PC-9 (cell line): ENCODE measurements at regions not wholly inside any gene's neighbourhood (a gene's known extent, or its start where the extent isn't known, plus 50 kb on each side); places are given as distances from the start of the nearest gene placed in this dataset.

ENCODE experiments used
- BruUV-seq: library from RNA; stranded (reverse); fragments of 400-500 nt; replicated peaks from 2 replicates; lab custom pipeline; 2021; lab: Mats Ljungman, UMichigan
- CTCF ChIA-PET: fragments of 300-600 bp; sonication (Branson Sonifier 250); formaldehyde crosslinking; loops from one replicate; lab custom pipeline; 2022; ENCODE audit warnings: antibody characterized with exemption; lab: Charles Lee
- POLR2A ChIA-PET: fragments of 300-600 bp; sonication (Branson Sonifier 250); formaldehyde crosslinking; loops from one replicate; lab custom pipeline; 2022; ENCODE audit warnings: antibody characterized with exemption; ENCODE audit not compliant: unreplicated experiment; lab: Charles Lee
- DNase-seq, 2 experiments: peaks; one replicate each; pipeline versions ENCODE4 v3.0.0 to v3.0.0-alpha.2; 2015 to 2022; ENCODE audit warnings: mixed read lengths in 1 of 2
- H2AFZ ChIP-seq: fragments of 200-600 bp; sonication (generic); 2 replicates; pipeline ENCODE4 v1.8.1; 2017; ENCODE audit warnings: antibody characterized with exemption
- H3F3A ChIP-seq: fragments of 200-600 bp; sonication (generic); 2 replicates; pipeline ENCODE4 v1.8.1; 2017; ENCODE audit warnings: antibody characterized with exemption, mild to moderate bottlenecking, low read depth; ENCODE audit not compliant: insufficient read depth
- H3K27ac ChIP-seq: fragments of 200-600 bp; sonication (generic); 2 replicates; pipeline ENCODE4 v1.6.1; 2016; ENCODE audit warnings: mixed run types
- H3K27me3 ChIP-seq: fragments of 200-600 bp; sonication (generic); 2 replicates; pipeline ENCODE4 v1.6.1; 2016; ENCODE audit warnings: low read depth, mixed run types; ENCODE audit not compliant: insufficient read depth
- H3K36me3 ChIP-seq: fragments of 200-600 bp; sonication (generic); 2 replicates; pipeline ENCODE4 v1.6.1; 2016; ENCODE audit warnings: low read depth, mixed run types
- H3K4me1 ChIP-seq: fragments of 200-600 bp; sonication (generic); replicated peaks from 2 replicates; pipeline ENCODE4 v1.6.1; 2016; ENCODE audit warnings: mixed run types; ENCODE audit not compliant: insufficient read depth
- H3K4me2 ChIP-seq: fragments of 200-600 bp; sonication (generic); 2 replicates; pipeline ENCODE4 v1.6.1; 2017; ENCODE audit warnings: mixed run types
- H3K4me3 ChIP-seq: fragments of 200-600 bp; sonication (generic); 2 replicates; pipeline ENCODE4 v1.6.1; 2016; ENCODE audit warnings: mixed run types
- H3K79me2 ChIP-seq: fragments of 200-600 bp; sonication (generic); 2 replicates; pipeline ENCODE4 v1.6.1; 2017; ENCODE audit warnings: low read depth, mixed run types
- H3K9me2 ChIP-seq: fragments of 200-600 bp; sonication (generic); 2 replicates; pipeline ENCODE4 v1.8.1; 2017; ENCODE audit warnings: mild to moderate bottlenecking; ENCODE audit not compliant: insufficient read depth
- H3K9me3 ChIP-seq: fragments of 200-600 bp; sonication (generic); 2 replicates; pipeline ENCODE4 v1.8.1; 2016; ENCODE audit warnings: low read depth; ENCODE audit not compliant: insufficient read depth
- H4K20me1 ChIP-seq: fragments of 200-600 bp; sonication (generic); 2 replicates; pipeline ENCODE4 v1.8.1; 2017; ENCODE audit not compliant: insufficient read depth
- CTCF ChIP-seq: fragments of 200-600 bp; sonication (generic); conservative IDR thresholded peaks from 2 replicates; pipeline ENCODE4 v1.6.1; 2017; ENCODE audit warnings: mixed run types, antibody characterized with exemption, mild to moderate bottlenecking, moderate library complexity
- EZH2 ChIP-seq: fragments of 200-600 bp; sonication (generic); IDR thresholded peaks from 2 replicates; pipeline ENCODE4 v1.8.0; 2017; ENCODE audit warnings: antibody characterized with exemption, low read depth
- intact Hi-C: fragments of 100-400 bp; cut with micrococcal nuclease; formaldehyde crosslinking; loops from one replicate; pipeline ENCODE4 v1.10.0; 2022; ENCODE audit not compliant: unreplicated experiment

- Histone ChIP-seq H3K27me3 (no peaks in the 10 kb centered on the region), H2AFZ (peak overlapping the region; percentile 36; the same call in 1 of the 2 replicates), H3K27ac (no peak overlapping the region), H3K4me1 (no peaks in the 10 kb centered on the region), H4K20me1 (no peaks in the 10 kb centered on the region), H3K9me3 (no peaks in the 10 kb centered on the region), H3F3A (no peaks in the 10 kb centered on the region), H3K4me3 (no peak overlapping the region), H3K9me2 (peaks cover 4% of the 10 kb centered on the region; the same call in 1 of the 2 replicates), H3K4me2 (no peak overlapping the region), H3K36me3 (no peaks in the 10 kb centered on the region), H3K79me2 (no peaks in the 10 kb centered on the region)
- intact Hi-C loops, result loop anchor here (5.0 kb wide), 1 partner anchor 248 kb away; no protein-coding TSS in a partner anchor
- CTCF ChIA-PET, result no interaction called here
- POLR2A ChIA-PET, result no interaction called here
- DNase-seq, result no peak
- no peak for TF ChIP-seq EZH2
- no peak for TF ChIP-seq CTCF
- no TSS peak for BruUV-seq
Observed at GRCh38 chr5:21219966-21220365, 1232.0 kb upstream of the CDH18 start.

- Histone ChIP-seq H3K4me2 (no peak overlapping the region), H3K27ac (no peak overlapping the region), H3K27me3 (no peaks in the 10 kb centered on the region), H3K4me1 (no peaks in the 10 kb centered on the region), H3K79me2 (no peaks in the 10 kb centered on the region), H4K20me1 (no peaks in the 10 kb centered on the region), H3K9me2 (peaks cover 4% of the 10 kb centered on the region; the same call in 1 of the 2 replicates), H3K4me3 (no peak overlapping the region), H3K9me3 (no peaks in the 10 kb centered on the region), H2AFZ (no peak overlapping the region), H3F3A (no peaks in the 10 kb centered on the region), H3K36me3 (no peaks in the 10 kb centered on the region)
- intact Hi-C loops, result loop anchor here (5.0 kb wide), 1 partner anchor 247 kb away; no protein-coding TSS in a partner anchor
- DNase-seq, result peak in 1 of 2 experiments; percentile 27
- CTCF ChIA-PET, result no interaction called here
- BruUV-seq, result no TSS peak
- POLR2A ChIA-PET, result no interaction called here
- no peak for TF ChIP-seq CTCF
- TF ChIP-seq EZH2, result no peak
Observed at GRCh38 chr5:21219251-21219650, 1231.3 kb upstream of the CDH18 start.

GRCh38 chr5:21212026-21212425, 1224.0 kb upstream of the CDH18 start:
- Histone ChIP-seq H3K36me3 (no peaks in the 10 kb centered on the region), H3K27ac (no peak overlapping the region), H3K79me2 (no peaks in the 10 kb centered on the region), H2AFZ (no peak overlapping the region), H4K20me1 (no peaks in the 10 kb centered on the region), H3K4me1 (no peaks in the 10 kb centered on the region; the same call in 1 of the 2 replicates), H3F3A (no peaks in the 10 kb centered on the region), H3K4me2 (no peak overlapping the region), H3K4me3 (no peak overlapping the region), H3K9me3 (no peaks in the 10 kb centered on the region), H3K27me3 (no peaks in the 10 kb centered on the region), H3K9me2 (no peaks in the 10 kb centered on the region)
- POLR2A ChIA-PET, result no interaction called here
- no peak for TF ChIP-seq EZH2
- no TSS peak for BruUV-seq
- CTCF ChIA-PET, result no interaction called here
- intact Hi-C loops, result no loop called here
- no peak for DNase-seq

GRCh38 chr5:21209409-21209808, 1221.4 kb upstream of the CDH18 start:
- TF ChIP-seq CTCF (no peak), EZH2 (no peak)
- CTCF ChIA-PET, result no interaction called here
- H3K36me3 ChIP-seq, result no peaks in the 10 kb centered on the region

More at GRCh38 chr5:21209409-21209808, 1221.4 kb upstream of the CDH18 start:
- Histone ChIP-seq H3K27me3 (no peaks in the 10 kb centered on the region), H4K20me1 (no peaks in the 10 kb centered on the region), H3K4me1 (no peaks in the 10 kb centered on the region; the same call in 1 of the 2 replicates), H2AFZ (no peak overlapping the region), H3K27ac (no peak overlapping the region), H3K79me2 (no peaks in the 10 kb centered on the region), H3K9me3 (peaks cover 4% of the 10 kb centered on the region; the same call in 1 of the 2 replicates), H3K4me3 (no peak overlapping the region), H3K9me2 (no peaks in the 10 kb centered on the region), H3K4me2 (no peak overlapping the region), H3F3A (no peaks in the 10 kb centered on the region)
- no TSS peak for BruUV-seq
- DNase-seq, result no peak
- POLR2A ChIA-PET, result no interaction called here
- intact Hi-C loops, result no loop called here
